CD1c-positive myeloid dendritic cell (primary cell): ENCODE measurements at regions not wholly inside any gene's neighbourhood (a gene's known extent, or its start where the extent isn't known, plus 50 kb on each side); places are given as distances from the start of the nearest gene placed in this dataset.

Source experiments
- DNase-seq: peaks from one replicate; pipeline ENCODE4 v3.0.0-alpha.2; 2016; ENCODE audit errors: extremely low spot score

- no peak for DNase-seq
These were observed 366.1 kb downstream of the CTTN start for GRCh38 chr11:70764356-70764905.

- DNase-seq, result no peak
These were observed 368.6 kb downstream of the CTTN start for GRCh38 chr11:70766901-70767300.

GRCh38 chr11:70768346-70769095, 370.2 kb downstream of the CTTN start:
- DNase-seq, result no peak

GRCh38 chr11:70769106-70769505, 370.8 kb downstream of the CTTN start:
- DNase-seq, result no peak

GRCh38 chr11:70769521-70769920, 371.2 kb downstream of the CTTN start:
- no peak for DNase-seq

- DNase-seq, result no peak
These were observed 373.0 kb downstream of the CTTN start for GRCh38 chr11:70771099-70771885.

- DNase-seq, result no peak
These were observed 374.6 kb downstream of the CTTN start for GRCh38 chr11:70772950-70773349.

GRCh38 chr11:70775386-70776075, 377.2 kb downstream of the CTTN start:
- no peak for DNase-seq

GRCh38 chr11:70776914-70777532, 378.7 kb downstream of the CTTN start:
- no peak for DNase-seq

GRCh38 chr11:70778883-70779282, 380.6 kb downstream of the CTTN start:
- no peak for DNase-seq

- no peak for DNase-seq
These were observed 381.3 kb downstream of the CTTN start for GRCh38 chr11:70779433-70780245.

GRCh38 chr11:70780246-70780535, 381.9 kb downstream of the CTTN start:
- no peak for DNase-seq

GRCh38 chr11:70782401-70782913, 384.1 kb downstream of the CTTN start:
- DNase-seq, result no peak

- no peak for DNase-seq
These were observed 385.0 kb downstream of the CTTN start for GRCh38 chr11:70783356-70783755.

GRCh38 chr11:70783821-70784220, 385.5 kb downstream of the CTTN start:
- no peak for DNase-seq

GRCh38 chr11:70785372-70785771, 387.0 kb downstream of the CTTN start:
- no peak for DNase-seq

GRCh38 chr11:70786021-70786665, 387.8 kb downstream of the CTTN start:
- no peak for DNase-seq

GRCh38 chr11:70788248-70789022, 390.1 kb downstream of the CTTN start:
- DNase-seq, result no peak

- no peak for DNase-seq
These were observed 392.5 kb downstream of the CTTN start for GRCh38 chr11:70790671-70791300.
